KMS-11 (cell line): ENCODE measurements at regions not wholly inside any gene's neighbourhood (a gene's known extent, or its start where the extent isn't known, plus 50 kb on each side); places are given as distances from the start of the nearest gene placed in this dataset.

Experiments used
- H2AFZ ChIP-seq: fragments of 200-600 bp; sonication (generic); 2 replicates; pipeline ENCODE4 v1.6.1; 2016; ENCODE audit warnings: antibody characterized with exemption, mixed run types, low read depth
- H3K27ac ChIP-seq: fragments of 200-600 bp; sonication (generic); 2 replicates; pipeline ENCODE4 v1.6.1; 2016; ENCODE audit warnings: mild to moderate bottlenecking, mixed run types
- H3K27me3 ChIP-seq: fragments of 200-600 bp; sonication (generic); 2 replicates; pipeline ENCODE4 v1.6.1; 2017; ENCODE audit warnings: mild to moderate bottlenecking, low read depth, mixed run types, moderate library complexity; ENCODE audit not compliant: insufficient read depth
- H3K36me3 ChIP-seq: fragments of 200-600 bp; sonication (generic); 2 replicates; pipeline ENCODE4 v1.6.1; 2017; ENCODE audit warnings: mild to moderate bottlenecking, mixed run types; ENCODE audit not compliant: insufficient read depth
- H3K4me1 ChIP-seq: fragments of 200-600 bp; sonication (generic); 2 replicates; pipeline ENCODE4 v1.6.1; 2016; ENCODE audit warnings: mild to moderate bottlenecking, low read depth, mixed run types; ENCODE audit not compliant: poor library complexity, severe bottlenecking
- H3K4me2 ChIP-seq: fragments of 200-600 bp; sonication (generic); 2 replicates; pipeline ENCODE4 v1.7.0; 2016; ENCODE audit warnings: mild to moderate bottlenecking, mixed run types
- H3K4me3 ChIP-seq: fragments of 200-600 bp; sonication (generic); IDR thresholded peaks from 2 replicates; pipeline ENCODE4 v1.6.1; 2017; ENCODE audit warnings: low read depth, low read length, mixed read lengths; ENCODE audit not compliant: insufficient read depth
- H3K79me2 ChIP-seq: fragments of 200-600 bp; sonication (generic); 2 replicates; pipeline ENCODE4 v1.6.1; 2016; ENCODE audit warnings: low read depth, mixed run types; ENCODE audit not compliant: insufficient read depth
- H3K9ac ChIP-seq: fragments of 200-600 bp; sonication (generic); 2 replicates; pipeline ENCODE4 v1.6.1; 2016; ENCODE audit warnings: mild to moderate bottlenecking, mixed run types
- H4K20me1 ChIP-seq: fragments of 200-600 bp; sonication (generic); 2 replicates; pipeline ENCODE4 v1.6.1; 2016; ENCODE audit warnings: mild to moderate bottlenecking, mixed run types; ENCODE audit not compliant: insufficient read depth
- TF ChIP-seq, protein P1 (sequence below): fragments of 200-600 bp; sonication (generic); conservative IDR thresholded peaks from 2 replicates; pipeline ENCODE4 v1.6.1; 2017; ENCODE audit warnings: low read depth, mild to moderate bottlenecking, antibody characterized with exemption, low read length, moderate library complexity, mixed read lengths

DNA sequence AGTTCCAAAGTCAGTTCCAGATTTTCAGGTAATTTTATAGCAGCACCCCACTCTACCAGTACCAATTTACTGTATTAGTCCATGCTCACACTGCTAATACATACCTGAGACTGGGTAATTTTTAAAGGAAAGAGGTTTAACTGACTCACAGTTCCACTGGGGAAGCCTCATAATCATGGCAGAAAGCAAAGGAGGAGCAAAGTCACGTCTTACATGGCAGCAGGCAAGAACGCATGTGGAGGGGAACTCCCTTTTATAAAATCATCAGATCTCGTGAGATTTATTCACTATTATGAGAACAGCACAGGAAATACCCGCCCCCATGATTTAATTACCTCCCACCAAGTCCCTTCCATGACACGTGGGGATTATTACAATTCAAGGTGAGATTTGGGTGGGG, 142.4 kb downstream of the AHR start:
- Histone ChIP-seq H3K27ac (no peak overlapping the region), H3K4me2 (no peak overlapping the region), H4K20me1 (no peaks in the 10 kb centered on the region), H3K27me3 (no peaks in the 10 kb centered on the region), H3K4me3 (no peak overlapping the region), H3K79me2 (no peaks in the 10 kb centered on the region), H3K9ac (no peak overlapping the region), H3K36me3 (no peaks in the 10 kb centered on the region), H2AFZ (no peak overlapping the region), H3K4me1 (no peaks in the 10 kb centered on the region)
- TF ChIP-seq, protein P1, sequence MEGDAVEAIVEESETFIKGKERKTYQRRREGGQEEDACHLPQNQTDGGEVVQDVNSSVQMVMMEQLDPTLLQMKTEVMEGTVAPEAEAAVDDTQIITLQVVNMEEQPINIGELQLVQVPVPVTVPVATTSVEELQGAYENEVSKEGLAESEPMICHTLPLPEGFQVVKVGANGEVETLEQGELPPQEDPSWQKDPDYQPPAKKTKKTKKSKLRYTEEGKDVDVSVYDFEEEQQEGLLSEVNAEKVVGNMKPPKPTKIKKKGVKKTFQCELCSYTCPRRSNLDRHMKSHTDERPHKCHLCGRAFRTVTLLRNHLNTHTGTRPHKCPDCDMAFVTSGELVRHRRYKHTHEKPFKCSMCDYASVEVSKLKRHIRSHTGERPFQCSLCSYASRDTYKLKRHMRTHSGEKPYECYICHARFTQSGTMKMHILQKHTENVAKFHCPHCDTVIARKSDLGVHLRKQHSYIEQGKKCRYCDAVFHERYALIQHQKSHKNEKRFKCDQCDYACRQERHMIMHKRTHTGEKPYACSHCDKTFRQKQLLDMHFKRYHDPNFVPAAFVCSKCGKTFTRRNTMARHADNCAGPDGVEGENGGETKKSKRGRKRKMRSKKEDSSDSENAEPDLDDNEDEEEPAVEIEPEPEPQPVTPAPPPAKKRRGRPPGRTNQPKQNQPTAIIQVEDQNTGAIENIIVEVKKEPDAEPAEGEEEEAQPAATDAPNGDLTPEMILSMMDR: no peak

GRCh38 chr7:17441557-17441956, 143.1 kb downstream of the AHR start:
- Histone ChIP-seq H3K79me2 (no peaks in the 10 kb centered on the region), H3K36me3 (no peaks in the 10 kb centered on the region), H3K4me2 (no peak overlapping the region), H4K20me1 (no peaks in the 10 kb centered on the region), H3K9ac (no peak overlapping the region), H3K27ac (no peak overlapping the region), H3K4me1 (no peaks in the 10 kb centered on the region), H3K27me3 (no peaks in the 10 kb centered on the region), H2AFZ (no peak overlapping the region), H3K4me3 (no peak overlapping the region)
- TF ChIP-seq, protein P1: no peak

DNA sequence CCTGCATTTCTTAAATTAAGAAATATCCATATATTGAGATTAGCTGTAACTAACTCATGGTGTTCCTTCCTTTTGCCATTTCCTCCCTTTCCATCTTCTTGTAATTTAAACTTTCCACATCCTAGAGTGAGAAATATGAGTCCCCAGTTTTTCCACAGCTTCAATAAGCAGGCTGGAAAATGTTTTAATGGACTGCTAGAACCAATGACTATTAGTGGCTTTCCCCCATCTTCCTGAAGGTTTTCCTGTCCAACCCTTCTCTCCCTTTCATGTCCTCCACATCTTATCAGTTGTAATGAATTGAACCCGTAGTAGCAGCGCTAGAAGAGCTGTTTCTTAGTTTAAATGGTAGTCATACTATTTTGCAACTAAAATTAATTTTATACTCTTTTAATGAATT, 145.7 kb downstream of the AHR start:
- TF ChIP-seq, protein P1: no peak
- no peak overlapping the region for H3K4me2 ChIP-seq
- H3K4me3 ChIP-seq: no peak overlapping the region

GRCh38 chr7:17444673-17445072, 146.2 kb downstream of the AHR start:
- no peak overlapping the region for H3K4me2 ChIP-seq
- no peak overlapping the region for H3K4me3 ChIP-seq

More for the DNA sequence above, 145.7 kb downstream of the AHR start:
- H4K20me1 ChIP-seq: no peaks in the 10 kb centered on the region
- no peaks in the 10 kb centered on the region for H3K4me1 ChIP-seq
- no peaks in the 10 kb centered on the region for H3K79me2 ChIP-seq
- no peaks in the 10 kb centered on the region for H3K36me3 ChIP-seq
- H3K27me3 ChIP-seq: no peaks in the 10 kb centered on the region
- no peak overlapping the region for H3K9ac ChIP-seq
- H3K27ac ChIP-seq: no peak overlapping the region
- no peak overlapping the region for H2AFZ ChIP-seq

More at GRCh38 chr7:17444673-17445072, 146.2 kb downstream of the AHR start:
- Histone ChIP-seq H3K36me3 (no peaks in the 10 kb centered on the region), H3K27me3 (no peaks in the 10 kb centered on the region), H3K27ac (no peak overlapping the region), H2AFZ (no peak overlapping the region), H4K20me1 (no peaks in the 10 kb centered on the region), H3K79me2 (no peaks in the 10 kb centered on the region), H3K4me1 (no peaks in the 10 kb centered on the region), H3K9ac (no peak overlapping the region)
- TF ChIP-seq, protein P1: no peak
